GM12891 (cell line): ENCODE measurements at regions not wholly inside any gene's neighbourhood (a gene's known extent, or its start where the extent isn't known, plus 50 kb on each side); places are given as distances from the start of the nearest gene placed in this dataset.

Source experiments
- POLR2A ChIP-seq: IDR thresholded peaks from 2 replicates; pipeline ENCODE4 v1.6.1; 2011; ENCODE audit warnings: low read depth, low read length, control low read depth
- POLR2AphosphoS5 ChIP-seq: IDR thresholded peaks from 2 replicates; pipeline ENCODE4 v1.6.1; 2011; ENCODE audit warnings: low read depth, low read length, control low read depth
- TAF1 ChIP-seq: IDR thresholded peaks from 2 replicates; pipeline ENCODE4 v1.6.1; 2011; ENCODE audit warnings: low read depth, low read length, control low read depth

DNA sequence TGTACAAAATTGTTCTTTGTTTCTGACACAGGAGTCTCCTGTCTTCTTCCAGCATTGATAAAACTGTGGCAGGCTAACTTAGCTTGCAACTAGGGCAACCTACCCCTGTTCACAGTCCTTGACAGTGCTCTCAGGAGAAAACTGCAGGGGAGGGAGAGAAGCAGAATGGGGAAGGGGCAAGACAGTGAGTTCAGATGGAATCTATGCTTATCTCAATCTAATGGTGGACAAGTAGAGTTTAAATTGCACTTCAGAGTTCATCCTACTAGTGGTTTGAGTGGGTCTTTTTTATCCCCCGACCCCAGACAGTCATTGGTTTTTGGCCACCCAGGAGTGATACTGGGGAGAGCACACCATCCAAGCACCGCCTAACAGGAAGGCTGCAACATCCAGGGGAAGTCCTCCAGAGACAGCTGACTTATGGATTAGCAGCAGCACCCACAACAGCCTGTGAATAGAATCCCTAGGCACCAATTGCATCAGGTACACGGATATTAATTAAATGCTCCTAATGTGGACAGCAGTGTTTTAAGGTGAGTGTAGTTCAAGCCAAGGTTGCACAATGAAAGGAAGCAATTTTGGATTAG, 236.6 kb downstream of the NHLRC3 start:
- TF ChIP-seq POLR2A, result no peak
- no peak for TF ChIP-seq POLR2AphosphoS5
- TF ChIP-seq TAF1, result no peak
